Suppressor macrophage treated with lipopolysaccharide for 1 hour (primary cell): ENCODE measurements at regions not wholly inside any gene's neighbourhood (a gene's known extent, or its start where the extent isn't known, plus 50 kb on each side); places are given as distances from the start of the nearest gene placed in this dataset.
A peak's percentile ranks its signal among the peaks of the same experiment; 100 is the strongest.

ENCODE experiments used
- DNase-seq, 3 donors: peaks; one replicate each; pipeline ENCODE4 v3.0.0-alpha.2; 2020 to 2022

DNA sequence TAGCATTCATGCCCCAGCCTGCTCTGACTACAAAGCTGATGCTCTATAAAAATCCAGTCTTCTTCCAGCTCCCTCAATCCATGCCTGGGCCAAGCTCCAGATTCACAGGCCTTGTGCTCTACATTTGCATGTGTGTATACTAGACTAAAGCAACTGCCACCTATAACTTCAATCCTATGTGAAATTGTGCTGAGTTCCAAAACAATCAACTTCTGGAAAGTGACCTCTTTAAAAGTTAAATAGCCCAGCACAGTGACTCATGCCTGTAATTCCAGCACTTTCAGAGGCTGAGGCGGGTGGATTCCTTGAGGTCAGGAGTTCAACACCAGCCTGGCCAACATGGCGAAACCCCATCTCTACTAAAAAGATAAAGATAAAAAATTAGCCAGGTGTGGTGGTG lies 114.3 kb upstream of the ZC3H12C start:
- DNase-seq, result peak in 1 of 3 donors; percentile 26

DNA sequence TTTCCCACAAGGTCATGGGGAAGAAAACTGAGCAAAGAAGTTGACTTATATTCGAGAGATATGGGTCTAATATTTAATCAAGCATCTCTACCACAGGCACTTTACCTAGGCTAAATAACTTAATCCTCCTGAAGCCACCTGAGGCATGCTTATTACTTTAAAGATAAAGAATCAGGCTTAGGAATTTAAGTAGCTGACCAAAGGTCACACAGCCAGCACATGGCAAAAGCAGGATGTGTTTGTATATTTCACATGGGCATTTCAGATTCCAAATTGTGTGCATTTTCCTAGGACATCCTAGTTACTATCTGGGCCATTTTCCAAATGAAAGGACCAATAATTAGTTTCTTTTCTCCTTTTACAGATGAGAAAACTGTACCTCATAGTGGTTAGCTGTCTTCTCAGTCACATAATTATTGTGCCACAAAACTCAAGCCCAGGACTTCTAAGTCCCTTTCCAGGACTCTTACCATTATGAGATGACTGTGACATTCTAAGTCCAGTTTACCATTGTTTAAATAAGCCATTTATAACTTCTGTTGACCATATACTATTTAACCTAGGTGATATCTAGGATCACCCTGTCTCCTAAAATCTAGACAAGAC lies 112.1 kb upstream of the ZC3H12C start:
- DNase-seq, result no peak

DNA sequence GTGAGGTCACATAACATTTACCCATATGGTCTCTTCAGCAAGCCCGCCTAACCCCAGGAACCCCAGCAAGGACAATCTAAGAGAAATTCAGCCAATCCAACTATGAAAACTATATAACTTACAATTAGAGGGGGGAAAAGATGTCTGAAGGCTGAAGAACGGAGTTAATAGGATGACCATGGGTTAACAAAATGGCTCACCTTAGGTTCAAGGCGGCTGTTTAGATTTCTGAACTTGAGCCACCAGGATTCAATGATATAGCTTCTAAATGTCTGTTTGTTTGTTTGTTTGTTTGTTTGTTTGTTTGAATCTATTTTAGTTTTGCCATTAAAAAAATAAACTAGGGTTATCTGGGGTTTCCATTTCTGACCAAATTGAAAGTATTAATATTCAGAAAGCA lies 109.8 kb upstream of the ZC3H12C start:
- DNase-seq, result no peak

DNA sequence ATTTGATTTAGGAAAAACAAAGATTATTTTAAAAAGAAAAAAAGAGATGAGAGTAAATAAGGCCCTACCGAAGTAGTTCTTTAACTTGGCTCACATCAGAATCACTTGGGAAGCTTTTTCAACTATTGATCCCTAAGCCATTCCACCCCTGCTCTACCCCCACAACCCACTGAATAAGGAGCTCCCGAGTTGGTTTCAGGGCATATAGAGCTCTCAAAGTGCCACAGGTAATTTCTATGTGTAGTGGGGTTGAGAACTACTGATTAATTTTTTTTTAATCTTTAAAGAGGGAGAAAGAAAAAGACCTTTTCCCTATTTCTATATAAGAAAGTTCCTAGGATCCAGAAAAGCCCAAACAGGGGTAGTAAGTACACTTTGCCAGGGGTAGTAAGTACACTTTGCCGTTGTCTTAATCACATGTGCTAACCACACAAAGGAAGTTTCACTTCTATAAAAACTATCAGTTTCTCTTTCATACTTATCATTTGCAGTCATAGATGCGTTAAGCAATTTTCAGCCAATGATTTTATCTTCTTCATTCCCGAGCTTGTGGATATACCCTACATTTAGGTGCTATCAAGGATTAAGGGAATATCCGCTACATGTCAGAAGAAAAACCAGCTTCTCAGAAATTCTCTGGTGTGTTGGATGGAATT lies 108.4 kb upstream of the ZC3H12C start:
- DNase-seq, result peak; percentile 57 to 91 (median 81)

DNA sequence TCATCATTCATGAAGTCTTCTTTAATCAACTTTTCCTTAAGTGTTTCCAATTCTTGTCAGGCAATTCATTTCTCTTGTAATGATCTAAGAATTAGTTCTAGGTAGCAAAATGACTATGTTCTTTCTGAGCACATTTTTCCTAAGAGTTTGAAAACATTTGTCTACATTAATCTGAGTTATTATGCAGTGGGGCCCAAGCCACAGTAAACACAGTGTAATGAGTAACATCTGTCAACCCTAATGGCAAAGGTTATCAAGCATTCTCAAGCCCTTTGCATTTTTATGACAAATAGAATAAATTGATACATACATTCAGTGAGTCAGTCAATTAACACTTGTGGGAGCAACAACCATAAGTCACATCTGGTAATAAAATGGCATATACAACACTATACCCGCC lies 106.7 kb upstream of the ZC3H12C start:
- no peak for DNase-seq

DNA sequence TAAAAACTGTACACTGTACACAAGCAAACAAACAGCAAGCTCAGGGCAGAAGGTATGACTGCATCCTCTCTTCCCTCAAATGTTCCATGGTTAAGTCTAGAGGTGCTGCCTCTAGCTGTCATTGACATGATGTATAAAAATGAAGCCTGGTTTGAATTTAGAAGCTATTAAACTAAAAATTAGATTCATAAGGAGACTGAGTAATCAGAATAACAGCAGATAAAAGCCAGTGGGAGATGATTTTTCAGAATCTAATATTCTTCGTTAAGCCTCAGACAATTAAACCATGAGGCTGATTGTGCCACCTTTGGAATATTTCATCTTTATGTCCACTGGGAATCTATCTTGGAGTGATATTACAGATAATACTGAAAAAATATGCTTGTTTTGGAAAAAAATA lies 101.4 kb upstream of the ZC3H12C start:
- no peak for DNase-seq

DNA sequence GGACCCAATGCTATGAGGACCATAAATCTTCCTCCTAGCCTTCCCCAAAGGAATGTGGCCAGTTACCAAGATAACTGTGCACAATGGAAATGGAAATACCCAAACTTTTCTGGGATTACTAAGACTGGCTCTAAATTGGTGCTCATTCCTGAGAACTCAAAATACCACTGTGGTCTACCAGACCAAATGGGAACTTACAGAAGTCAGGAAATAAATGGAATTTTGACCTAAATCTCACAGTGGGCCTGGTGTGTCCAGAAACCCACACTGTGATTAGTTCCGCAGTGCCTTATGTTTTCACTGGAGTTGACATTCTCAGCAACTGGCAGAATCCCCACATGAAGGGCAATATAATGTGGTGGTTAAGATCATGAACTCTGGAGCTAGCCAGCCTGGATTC lies 99.4 kb upstream of the ZC3H12C start:
- no peak for DNase-seq

DNA sequence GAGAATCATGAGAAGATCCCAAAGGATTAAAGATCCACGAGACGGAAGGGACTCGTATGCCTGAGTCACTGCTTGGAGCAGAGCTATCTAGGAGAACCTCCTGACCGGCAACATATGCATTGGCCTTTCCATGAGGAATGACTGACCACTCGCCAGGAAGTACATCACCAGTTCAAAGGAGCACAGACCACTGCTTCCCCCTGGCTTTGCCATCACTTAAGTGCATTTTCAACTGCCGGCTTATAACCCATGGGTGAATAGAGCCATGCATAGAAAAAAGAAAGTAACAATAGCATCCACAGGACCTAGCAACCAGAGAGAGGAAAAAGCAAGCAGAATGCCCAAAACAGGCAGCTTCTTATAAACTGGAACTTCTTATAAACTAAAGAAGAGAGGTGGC lies 98.3 kb upstream of the ZC3H12C start:
- DNase-seq, result no peak

DNA sequence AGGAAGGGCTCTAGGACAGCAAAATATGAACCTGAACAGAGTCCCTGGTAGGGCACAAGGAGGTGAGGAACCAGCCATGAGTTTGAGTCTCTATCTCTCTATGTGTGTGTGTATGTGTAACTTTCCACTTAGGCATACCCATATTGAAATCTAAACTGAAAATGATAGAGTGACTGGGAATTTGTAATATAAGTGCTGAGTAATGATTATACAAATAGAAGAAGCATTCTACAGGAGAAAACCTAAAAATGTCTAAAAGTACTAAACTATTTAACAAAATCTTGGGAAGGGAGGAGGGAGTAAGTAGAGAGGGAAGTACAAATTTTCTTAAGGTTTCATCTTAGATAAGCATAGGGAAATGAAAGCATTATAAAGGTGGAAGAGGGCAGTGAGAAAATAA lies 97.1 kb upstream of the ZC3H12C start:
- DNase-seq, result no peak

DNA sequence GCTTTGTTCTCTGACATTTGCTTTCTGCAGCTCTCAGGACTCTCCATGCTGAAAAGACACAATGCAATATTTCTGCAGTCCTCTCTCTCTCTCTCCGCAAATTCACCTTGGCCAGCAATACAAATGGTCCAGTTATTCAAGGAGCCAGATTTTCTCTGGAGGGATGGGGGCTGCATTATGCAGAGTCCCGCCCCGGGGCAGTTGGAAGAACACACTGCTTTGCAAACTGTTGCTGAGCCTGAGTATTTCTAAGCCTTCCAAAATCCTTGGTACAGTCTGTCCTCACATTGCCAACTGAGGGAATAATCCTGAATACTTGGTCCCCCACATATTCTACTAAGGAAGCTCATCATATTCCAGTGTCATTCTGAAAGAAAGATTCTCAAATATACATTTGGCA lies 94.3 kb upstream of the ZC3H12C start:
- no peak for DNase-seq

DNA sequence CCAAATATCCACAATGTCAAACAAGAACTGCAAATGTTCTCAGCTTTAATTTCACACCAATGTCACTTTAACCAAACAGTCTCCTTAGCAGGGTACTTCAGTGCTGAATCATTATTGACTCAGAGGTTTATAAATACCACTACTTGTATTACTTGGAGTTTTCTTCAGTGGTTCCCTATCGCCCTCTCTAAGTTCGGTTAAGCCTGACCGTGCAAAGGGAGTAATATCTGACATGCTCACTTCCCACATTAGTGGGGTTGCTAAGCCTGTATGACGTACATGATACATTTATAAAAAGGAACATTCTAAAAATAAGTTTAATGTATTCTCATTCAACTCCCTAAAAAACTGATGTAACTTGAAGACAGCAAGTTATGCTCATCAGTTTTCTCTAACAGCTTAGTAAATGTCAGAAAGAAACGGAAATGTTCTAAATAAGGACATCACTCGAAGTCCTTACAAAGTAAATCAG lies 93.1 kb upstream of the ZC3H12C start:
- peak; percentile 91 to 99 (median 97) for DNase-seq

DNA sequence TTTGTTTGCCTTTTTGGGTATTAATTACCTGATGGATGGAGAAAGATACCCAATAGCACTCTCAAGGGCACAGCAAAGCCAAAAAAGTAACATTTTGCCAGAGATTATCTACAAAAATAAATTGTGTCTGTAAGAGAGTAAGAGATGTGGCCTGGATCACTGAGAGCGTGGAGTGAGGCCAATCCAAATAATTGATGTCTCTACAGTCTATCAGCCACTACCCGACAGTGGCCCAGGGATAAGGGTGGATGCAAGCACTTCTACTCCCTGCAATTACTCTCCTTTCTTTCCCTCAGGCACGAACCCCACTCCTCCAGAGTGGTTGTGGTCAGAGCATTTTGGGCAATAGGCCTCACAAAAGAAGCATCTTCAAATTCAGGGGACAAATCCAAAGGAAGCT lies 92.3 kb upstream of the ZC3H12C start:
- DNase-seq, result no peak

DNA sequence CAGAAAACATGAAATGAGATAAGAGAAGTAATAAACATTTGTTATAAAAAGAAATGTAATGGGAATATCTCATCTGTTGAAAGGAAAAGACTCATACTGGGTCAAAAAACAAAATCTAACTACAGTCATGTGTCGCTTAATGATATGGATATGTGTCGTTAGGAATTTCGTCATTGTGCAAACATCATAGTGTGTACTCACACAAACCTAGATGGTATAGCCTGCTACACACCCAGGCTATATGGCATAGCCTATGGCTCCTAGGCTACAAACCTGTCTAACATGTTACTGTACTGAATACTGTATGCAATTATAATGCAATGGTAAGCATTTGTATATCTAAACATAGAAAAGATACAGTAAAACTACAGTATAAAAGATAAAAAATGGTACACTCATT lies 89.8 kb upstream of the ZC3H12C start:
- no peak for DNase-seq

DNA sequence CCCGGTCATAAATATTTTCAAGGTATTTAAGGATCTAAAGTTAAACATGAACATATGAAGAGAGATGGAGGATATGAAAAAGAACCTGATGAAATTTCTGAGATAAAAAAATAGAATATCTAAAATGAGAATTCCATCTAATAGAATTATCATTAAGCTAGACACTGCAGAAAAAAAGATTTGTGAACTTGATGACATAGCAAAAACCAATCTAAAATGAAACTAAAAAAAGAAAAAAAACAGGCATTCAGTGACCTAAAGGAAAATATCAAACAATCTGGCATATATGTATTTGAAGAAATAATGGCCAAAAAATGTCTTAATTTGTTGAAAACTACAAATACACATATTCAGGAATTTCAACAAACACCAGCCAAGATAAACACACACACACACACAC lies 81.6 kb upstream of the ZC3H12C start:
- no peak for DNase-seq

DNA sequence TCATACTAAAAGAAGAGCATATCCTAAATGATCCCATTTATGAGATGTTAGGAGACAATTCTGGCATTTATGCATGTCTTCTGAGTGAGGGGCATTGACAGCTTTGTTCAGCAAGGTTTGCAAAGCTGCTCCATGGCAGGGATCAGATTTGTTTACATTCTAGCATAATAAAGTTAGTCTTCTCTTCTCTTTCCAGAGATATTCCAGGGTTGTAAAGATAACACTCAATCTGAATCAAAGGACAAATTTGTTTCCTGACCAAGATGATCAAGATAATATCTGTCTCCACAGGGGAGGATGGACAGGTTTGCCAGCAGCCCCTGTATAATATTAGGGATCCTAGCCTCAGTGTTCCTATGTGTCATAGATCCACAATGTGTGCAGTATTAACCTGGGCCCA lies 77.5 kb upstream of the ZC3H12C start:
- no peak for DNase-seq

DNA sequence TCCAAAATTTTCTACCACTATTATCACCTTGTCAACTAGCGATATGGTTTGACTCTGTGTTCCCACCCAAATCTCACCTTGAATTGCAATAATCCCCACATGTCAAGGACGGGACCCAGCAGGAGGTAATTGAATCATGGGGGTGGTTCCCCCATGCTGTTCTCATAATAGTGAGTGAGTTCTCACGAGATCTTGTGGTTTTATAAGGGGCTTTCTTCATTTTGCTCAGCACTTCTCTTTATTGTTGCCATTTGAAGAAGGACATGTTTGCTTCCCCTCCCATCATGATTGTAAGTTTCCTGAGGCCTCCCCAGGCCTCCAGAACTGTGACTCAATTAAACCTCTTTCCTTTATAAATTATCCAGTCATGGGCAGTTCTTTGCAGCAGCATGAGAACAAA lies 73.5 kb upstream of the ZC3H12C start:
- DNase-seq, result peak; percentile 33 to 63 (median 59)

DNA sequence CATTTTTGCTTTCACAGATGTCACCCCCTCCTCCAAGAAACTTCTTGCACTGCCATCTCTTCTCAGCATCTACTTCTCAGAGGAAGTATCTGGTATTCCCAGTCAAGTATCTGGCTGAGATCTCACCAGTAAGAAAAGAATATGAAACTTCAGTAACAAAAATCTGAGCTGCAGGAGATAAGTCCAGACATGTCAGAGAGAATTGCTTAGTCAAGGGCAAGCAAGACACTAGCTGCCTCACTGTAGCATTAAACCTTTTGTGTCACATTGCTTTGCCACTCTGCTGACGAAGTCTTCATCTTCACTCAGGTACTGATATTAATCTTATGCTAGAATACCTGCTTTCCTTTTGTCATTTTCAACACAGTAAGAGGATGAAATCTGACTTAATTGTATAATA lies 70.6 kb upstream of the ZC3H12C start:
- no peak for DNase-seq

DNA sequence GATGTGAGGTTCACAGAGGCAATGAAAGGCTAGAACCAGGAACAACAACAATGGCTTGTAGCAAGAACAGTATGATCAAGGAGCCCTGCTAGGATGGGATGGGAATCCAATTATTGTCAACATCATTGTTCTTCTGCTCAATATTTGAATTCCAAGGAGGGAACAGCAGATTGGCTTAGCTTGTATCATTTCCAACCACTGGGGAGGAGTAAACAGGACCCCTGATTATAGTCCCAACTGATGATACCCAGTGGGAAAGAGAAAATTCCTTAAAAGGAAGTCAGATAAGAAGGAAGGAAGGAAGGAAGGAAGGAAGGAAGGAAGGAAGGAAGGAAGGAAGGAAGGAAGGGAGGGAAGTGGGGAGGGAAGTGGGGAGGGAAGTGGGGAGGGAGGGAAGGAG lies 69.5 kb upstream of the ZC3H12C start:
- DNase-seq, result no peak

DNA sequence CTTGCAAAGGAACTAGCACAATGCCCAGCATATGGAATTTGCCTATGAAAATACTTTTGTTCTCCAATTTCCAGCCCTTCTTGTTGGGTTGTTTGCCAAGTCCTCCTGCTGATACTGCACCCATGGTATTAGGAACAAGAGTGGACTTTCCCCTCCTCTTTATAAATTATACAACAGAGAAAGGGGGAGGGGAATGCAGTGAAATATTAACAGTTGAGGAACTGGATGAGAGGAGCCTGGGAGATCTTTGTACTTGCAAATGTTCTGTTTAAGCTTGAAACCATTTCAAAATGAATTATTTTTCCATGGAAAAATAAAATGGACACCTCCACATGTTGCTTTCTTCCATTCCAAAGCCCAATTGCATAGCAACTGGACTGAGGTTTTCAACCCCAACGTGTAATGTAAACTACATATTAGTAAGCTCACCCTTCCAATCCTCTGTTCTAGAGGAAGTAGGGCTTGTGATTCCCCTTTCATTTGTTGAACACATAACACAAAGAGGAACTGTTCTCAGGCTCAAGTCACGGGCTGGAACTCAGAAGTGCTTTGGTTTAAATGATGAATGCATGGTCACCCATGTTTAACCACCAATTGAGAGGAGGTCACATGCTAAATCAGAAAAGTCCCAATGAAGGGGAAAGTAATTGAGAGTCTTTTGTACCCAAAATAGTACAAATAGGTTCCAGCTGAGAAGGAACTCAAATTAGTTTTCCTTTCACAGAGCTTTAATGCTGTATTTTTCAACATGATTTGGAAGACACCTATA lies 66.2 kb upstream of the ZC3H12C start:
- DNase-seq, result peak; percentile 90 to 98 (median 96)

DNA sequence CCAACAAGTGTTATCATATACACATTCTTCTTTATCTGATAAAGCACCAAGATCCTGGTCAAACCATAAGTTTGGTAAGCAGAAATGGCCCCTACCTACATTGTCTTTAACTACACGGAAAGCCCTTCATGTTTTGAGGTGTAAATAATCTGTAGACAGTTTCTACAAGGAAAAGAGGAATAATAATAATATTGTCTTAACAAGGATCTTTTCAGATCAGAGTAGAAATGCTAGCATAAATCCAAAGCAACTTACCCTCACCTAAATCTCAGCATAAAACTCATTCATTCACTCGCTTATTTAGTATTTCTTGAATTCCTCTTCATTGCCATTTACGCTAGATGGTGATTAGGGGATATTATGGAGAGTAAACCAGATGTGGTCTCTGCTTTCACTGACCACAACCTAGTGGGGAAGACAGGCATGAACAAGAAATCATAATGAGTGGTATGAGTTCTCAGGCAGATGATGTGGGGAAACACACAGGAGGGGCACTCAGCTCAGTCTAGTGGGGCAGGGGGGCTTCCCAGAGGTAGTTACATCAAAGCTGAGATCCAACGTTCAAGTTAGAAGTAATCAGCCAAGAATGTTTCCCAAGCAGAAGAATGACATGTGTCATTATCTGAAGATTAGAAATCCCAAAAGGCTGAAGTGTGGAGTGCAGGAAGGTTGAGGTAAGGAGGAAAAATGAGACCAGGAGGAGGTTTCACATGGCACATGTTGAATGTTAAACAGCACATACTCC lies 65.4 kb upstream of the ZC3H12C start:
- DNase-seq, result no peak

DNA sequence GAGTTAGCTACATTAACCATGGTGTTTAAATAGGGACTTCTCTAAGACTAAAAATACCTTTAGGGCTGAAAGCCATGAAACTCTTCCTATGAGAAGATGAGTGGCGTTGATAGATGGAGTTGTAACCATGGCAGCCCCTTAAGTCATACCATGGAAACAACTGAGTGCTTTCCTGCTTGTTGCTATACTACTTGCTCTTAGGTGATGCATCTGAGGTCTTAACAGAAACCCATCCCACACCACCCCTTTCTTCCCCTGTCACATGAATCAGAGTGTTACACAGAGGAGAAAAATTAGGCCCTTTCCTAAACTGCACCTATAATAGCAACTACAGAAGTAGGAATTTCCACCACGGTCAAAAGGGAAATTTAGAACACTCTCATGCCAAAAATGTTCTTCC lies 64.3 kb upstream of the ZC3H12C start:
- peak; percentile 64 to 80 (median 73) for DNase-seq

DNA sequence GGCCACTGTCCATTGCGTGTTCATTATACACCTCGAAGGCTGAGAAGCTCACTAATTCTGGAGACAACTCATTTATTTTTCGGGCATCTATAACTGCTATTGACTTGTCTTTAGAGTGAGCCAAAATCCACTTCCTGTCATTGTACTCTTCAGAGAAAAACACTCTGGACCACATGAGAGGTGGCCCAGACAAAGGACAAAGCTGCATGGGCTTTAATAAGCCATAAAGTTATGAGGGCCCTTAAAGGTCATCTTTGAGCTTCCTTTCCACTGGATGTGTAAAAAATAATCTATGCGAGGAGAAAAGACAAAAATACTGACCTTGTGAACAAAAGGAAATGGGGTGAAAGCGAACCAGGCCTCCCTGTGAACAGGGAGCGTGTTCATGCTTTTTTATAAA lies 63.5 kb upstream of the ZC3H12C start:
- DNase-seq, result no peak

DNA sequence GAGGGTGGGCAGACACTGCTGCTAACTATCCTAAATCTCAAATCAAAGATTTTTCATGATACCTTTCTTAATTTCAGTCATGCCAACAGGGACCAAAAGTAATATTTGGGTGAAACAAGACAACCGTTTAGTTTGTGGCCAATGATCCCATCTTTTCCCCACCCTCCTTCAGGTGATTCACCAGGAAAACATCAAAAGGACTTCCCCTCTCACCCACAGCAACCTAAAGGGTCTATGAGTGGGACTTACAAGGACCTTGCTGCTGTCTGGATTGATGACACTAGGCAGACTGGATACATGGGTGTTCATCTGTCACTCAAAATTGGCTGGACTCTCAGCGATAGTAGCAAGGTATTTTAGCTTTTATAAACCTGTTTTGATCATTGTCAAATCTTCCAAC lies 62.0 kb upstream of the ZC3H12C start:
- DNase-seq, result no peak

DNA sequence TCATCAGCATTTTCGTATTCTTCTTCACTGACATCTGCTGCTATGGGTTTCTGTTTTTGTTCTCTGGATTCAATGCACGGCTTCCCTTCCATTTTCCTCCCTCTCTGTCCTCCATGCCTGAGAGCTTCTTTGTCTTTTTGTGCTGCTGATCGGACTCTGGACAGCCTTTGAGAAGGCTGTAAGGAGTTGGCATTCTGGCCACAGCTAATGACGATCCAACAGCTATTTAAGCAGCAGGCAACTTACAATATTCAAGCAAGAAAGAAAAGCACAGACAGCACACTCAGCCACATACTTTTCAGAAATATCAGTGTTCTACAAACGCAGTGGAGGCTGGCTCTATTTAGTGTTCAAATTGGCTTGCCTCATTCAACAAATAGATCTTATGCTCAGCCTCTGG lies 60.9 kb upstream of the ZC3H12C start:
- no peak for DNase-seq
